HEK293T (cell line): ENCODE measurements at regions not wholly inside any gene's neighbourhood (a gene's known extent, or its start where the extent isn't known, plus 50 kb on each side); places are given as distances from the start of the nearest gene placed in this dataset.
"Not testable (repeated sequence)": the region's sequence is repeated elsewhere in the genome, so short reads cannot be mapped to it uniquely, and the experiment has no call there.

ENCODE experiments used
- ARNT ChIP-seq: fragments of 450-650 bp; IDR thresholded peaks from 2 replicates; pipeline ENCODE4 v1.6.1; 2017; ENCODE audit warnings: mild to moderate bottlenecking
- BHLHE40 ChIP-seq: fragments of 450-650 bp; IDR thresholded peaks from 2 replicates; pipeline ENCODE4 v1.6.1; 2016; ENCODE audit warnings: mild to moderate bottlenecking, moderate library complexity, borderline replicate concordance
- ELF4 ChIP-seq: fragments of 450-650 bp; IDR thresholded peaks from 2 replicates; pipeline ENCODE4 v1.6.1; 2017; ENCODE audit warnings: antibody characterized with exemption
- FOXA1 ChIP-seq: fragments of 450-650 bp; IDR thresholded peaks from 2 replicates; pipeline ENCODE4 v1.6.1; 2016; ENCODE audit warnings: mild to moderate bottlenecking
- FOXK2 ChIP-seq: fragments of 450-650 bp; IDR thresholded peaks from 2 replicates; pipeline ENCODE4 v1.6.1; 2016; ENCODE audit warnings: mild to moderate bottlenecking
- FOXM1 ChIP-seq: fragments of 450-650 bp; IDR thresholded peaks from 2 replicates; pipeline ENCODE4 v1.6.1; 2017; ENCODE audit warnings: mild to moderate bottlenecking, borderline replicate concordance
- HDGF ChIP-seq: fragments of 450-650 bp; IDR thresholded peaks from 2 replicates; pipeline ENCODE4 v1.6.1; 2017; ENCODE audit warnings: antibody characterized with exemption, borderline replicate concordance
- L3MBTL2 ChIP-seq: fragments of 450-650 bp; conservative IDR thresholded peaks from 2 replicates; pipeline ENCODE4 v1.6.1; 2016; ENCODE audit warnings: mild to moderate bottlenecking
- LEF1 ChIP-seq: fragments of 450-650 bp; IDR thresholded peaks from 2 replicates; pipeline ENCODE4 v1.6.1; 2017; ENCODE audit warnings: mild to moderate bottlenecking, borderline replicate concordance
- PKNOX1 ChIP-seq: fragments of 450-650 bp; IDR thresholded peaks from 2 replicates; pipeline ENCODE4 v1.6.1; 2016

- not testable (repeated sequence) for TF ChIP-seq BHLHE40, ARNT, L3MBTL2, HDGF, FOXA1, ELF4, FOXM1, FOXK2, PKNOX1, LEF1
These were observed 179.1 kb downstream of the LRRC70 start for GRCh38 chr5:62757686-62758085.
